ENCODE measurements at regions not wholly inside any gene's neighbourhood (a gene's known extent, or its start where the extent isn't known, plus 50 kb on each side); places are given as distances from the start of the nearest gene placed in this dataset.

DNA sequence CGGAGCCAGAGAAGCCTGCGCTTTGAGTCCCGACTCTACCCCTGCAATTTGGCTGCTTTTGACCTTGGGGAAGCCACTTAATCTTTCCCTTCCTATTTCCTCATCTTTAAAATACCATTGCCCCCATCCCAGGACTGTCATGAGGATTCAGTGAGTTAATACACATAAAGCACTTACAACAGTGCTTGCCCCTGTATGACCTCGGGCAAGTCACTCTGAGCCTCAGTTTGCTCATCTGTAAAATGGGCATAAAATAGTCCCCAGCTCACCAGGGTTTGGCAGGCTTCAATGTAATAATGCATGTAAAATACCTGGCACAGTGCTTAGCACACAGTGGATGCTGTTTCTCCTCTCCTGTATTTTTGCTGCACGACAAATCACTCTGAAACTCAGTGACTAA lies 278.7 kb upstream of the PWP1 start:
- H3K4me3 ChIP-seq: no peak overlapping the region
- WGBS, 2 donors: 77 to 79% methylated on average over 5 of the region's 5 CpGs
- H3K27me3 ChIP-seq: no peaks in the 10 kb centered on the region
- no peak for DNase-seq
- H3K9me3 ChIP-seq: no peaks in the 10 kb centered on the region
- H3K4me1 ChIP-seq: no peaks in the 10 kb centered on the region
- no peaks in the 10 kb centered on the region for H3K36me3 ChIP-seq (ENCODE audit: low read depth, missing control alignments)
- no peak overlapping the region for H3K27ac ChIP-seq
- TF ChIP-seq POLR2A (IDR thresholded peaks at IDR 0.05): no peak
- TF ChIP-seq, protein P1, sequence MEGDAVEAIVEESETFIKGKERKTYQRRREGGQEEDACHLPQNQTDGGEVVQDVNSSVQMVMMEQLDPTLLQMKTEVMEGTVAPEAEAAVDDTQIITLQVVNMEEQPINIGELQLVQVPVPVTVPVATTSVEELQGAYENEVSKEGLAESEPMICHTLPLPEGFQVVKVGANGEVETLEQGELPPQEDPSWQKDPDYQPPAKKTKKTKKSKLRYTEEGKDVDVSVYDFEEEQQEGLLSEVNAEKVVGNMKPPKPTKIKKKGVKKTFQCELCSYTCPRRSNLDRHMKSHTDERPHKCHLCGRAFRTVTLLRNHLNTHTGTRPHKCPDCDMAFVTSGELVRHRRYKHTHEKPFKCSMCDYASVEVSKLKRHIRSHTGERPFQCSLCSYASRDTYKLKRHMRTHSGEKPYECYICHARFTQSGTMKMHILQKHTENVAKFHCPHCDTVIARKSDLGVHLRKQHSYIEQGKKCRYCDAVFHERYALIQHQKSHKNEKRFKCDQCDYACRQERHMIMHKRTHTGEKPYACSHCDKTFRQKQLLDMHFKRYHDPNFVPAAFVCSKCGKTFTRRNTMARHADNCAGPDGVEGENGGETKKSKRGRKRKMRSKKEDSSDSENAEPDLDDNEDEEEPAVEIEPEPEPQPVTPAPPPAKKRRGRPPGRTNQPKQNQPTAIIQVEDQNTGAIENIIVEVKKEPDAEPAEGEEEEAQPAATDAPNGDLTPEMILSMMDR (IDR thresholded peaks at IDR 0.05): no peak
- intact Hi-C loops (cut with DNase I; ENCODE audit: low total_unique reads): no loop called here

DNA sequence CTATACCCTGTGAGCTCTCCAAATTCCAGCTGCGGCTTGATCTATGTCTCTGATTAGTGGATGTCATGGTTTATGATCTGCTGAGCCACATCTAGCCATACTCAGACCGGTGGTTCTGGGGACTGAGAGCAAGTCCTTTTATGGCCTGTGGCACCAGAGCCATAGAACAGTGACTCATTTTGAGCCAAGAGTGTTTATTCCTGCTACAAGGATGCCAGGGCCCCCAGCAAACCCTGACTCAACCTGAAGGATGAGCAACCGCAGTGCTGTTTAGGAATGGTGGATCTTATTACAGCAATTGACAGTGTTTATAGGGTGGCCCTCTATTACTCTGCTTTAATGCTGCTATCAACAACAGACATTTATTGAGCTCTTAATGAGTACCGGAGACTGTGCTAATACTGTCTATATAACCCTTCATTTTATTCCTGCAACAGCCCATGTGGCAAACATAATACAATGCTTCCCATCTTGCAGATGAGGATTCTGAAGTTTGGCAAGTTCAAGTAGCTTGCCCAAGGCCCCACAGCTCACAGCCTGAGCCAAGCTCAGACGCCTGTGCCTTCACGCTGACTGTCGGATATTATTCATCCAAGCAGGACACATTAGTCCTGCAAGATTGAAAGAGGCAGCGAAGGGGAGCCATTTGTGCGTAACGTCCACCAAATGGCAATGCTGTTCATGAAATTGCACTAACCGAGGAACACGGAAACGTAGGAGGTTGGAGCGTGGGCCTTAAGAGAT lies 273.6 kb upstream of the PWP1 start:
- intact Hi-C loops (cut with DNase I; ENCODE audit: low total_unique reads): no loop called here
- H3K36me3 ChIP-seq (ENCODE audit: low read depth, missing control alignments): no peaks in the 10 kb centered on the region
- TF ChIP-seq, protein P1 (IDR thresholded peaks at IDR 0.05): no peak
- no peak for TF ChIP-seq POLR2A (IDR thresholded peaks at IDR 0.05)
- no peaks in the 10 kb centered on the region for H3K27me3 ChIP-seq
- H3K9me3 ChIP-seq: no peaks in the 10 kb centered on the region
- H3K4me1 ChIP-seq: no peaks in the 10 kb centered on the region
- no peak overlapping the region for H3K4me3 ChIP-seq
- DNase-seq: no peak
- no peak overlapping the region for H3K27ac ChIP-seq
- WGBS, 2 donors: 77 to 79% methylated on average over 14 of the region's 14 CpGs

DNA sequence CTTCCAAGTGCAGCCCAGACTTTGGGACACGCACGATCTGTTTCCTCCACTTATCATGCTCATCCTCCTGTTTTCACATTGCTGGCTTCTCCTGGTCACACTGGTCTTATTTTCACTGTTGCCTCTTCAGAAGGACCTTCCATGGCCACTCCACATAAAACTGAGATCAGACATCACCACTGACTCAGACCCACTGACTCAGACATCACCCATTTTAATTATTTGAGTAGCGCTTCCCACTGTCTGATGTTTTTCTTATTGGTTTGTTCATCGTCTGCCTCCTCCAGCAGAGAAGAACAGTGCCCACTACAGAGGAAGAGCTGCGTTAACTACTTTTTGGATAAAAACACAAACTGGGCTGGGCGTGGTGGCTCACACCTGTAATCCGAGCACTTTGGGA lies 270.5 kb upstream of the PWP1 start:
- intact Hi-C loops (cut with DNase I; ENCODE audit: low total_unique reads): no loop called here
- TF ChIP-seq POLR2A (IDR thresholded peaks at IDR 0.05): no peak
- TF ChIP-seq, protein P1 (IDR thresholded peaks at IDR 0.05): no peak
- Histone ChIP-seq H3K27me3 (no peaks in the 10 kb centered on the region), H3K4me1 (no peaks in the 10 kb centered on the region), H3K4me3 (no peak overlapping the region), H3K9me3 (no peaks in the 10 kb centered on the region), H3K27ac (no peak overlapping the region), H3K36me3 (ENCODE audit: low read depth, missing control alignments) (no peaks in the 10 kb centered on the region)
- 87 to 91% methylated on average over 7 of the region's 7 CpGs for WGBS, 2 donors
- no peak for DNase-seq

DNA sequence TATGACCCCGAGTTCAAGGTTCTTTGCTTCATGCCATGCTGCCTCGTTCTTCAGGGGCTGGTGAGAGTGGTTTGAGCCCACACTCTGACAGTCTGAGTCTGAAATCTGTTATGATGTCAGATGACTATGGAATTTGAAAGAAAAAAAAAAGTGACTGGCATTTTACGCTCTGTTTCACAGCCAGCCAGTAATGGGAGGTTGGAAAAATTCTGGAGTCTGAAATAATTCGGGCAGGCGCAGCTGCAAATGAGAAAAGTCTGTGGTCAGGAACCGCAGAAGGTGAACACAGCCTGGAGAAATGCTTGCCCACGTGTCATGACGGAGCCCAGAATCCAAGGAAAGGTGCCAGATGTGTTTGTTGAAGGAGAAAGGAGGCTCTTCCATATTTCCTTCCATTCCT lies 269.8 kb upstream of the PWP1 start:
- intact Hi-C loops (cut with DNase I; ENCODE audit: low total_unique reads): no loop called here
- H3K27ac ChIP-seq: no peak overlapping the region
- TF ChIP-seq, protein P1 (IDR thresholded peaks at IDR 0.05): no peak
- no peak for TF ChIP-seq POLR2A (IDR thresholded peaks at IDR 0.05)
- H3K4me1 ChIP-seq: no peaks in the 10 kb centered on the region
- H3K36me3 ChIP-seq (ENCODE audit: low read depth, missing control alignments): no peaks in the 10 kb centered on the region
- no peak for DNase-seq
- no peaks in the 10 kb centered on the region for H3K27me3 ChIP-seq
- 81 to 87% methylated on average over 8 of the region's 8 CpGs for WGBS, 2 donors
- no peaks in the 10 kb centered on the region for H3K9me3 ChIP-seq
- H3K4me3 ChIP-seq: no peak overlapping the region

DNA sequence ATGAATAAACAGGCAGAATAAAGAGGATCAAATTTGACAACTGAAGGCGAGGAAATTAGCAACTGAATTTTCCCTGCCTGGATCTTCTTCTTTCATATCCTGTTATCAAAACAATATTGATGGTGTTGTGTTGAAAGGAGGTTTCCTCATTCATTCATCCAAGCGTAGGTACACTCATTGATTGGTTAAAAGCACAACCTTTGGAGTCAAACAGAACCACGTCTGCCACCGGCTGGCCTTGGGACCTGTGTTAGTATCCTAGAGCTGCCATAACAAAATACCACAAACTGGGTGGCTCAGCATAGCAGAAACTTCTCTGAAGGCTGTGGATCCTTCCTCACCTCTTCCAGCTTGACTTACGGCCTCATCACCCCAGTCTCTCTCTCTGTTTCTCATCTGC lies 268.6 kb upstream of the PWP1 start:
- no peaks in the 10 kb centered on the region for H3K9me3 ChIP-seq

More for the DNA sequence above, 268.6 kb upstream of the PWP1 start:
- TF ChIP-seq, protein P1 (IDR thresholded peaks at IDR 0.05): no peak
- TF ChIP-seq POLR2A (IDR thresholded peaks at IDR 0.05): no peak
- DNase-seq: no peak
- no peaks in the 10 kb centered on the region for H3K4me1 ChIP-seq
- H3K27ac ChIP-seq: no peak overlapping the region
- 92 to 94% methylated on average over 5 of the region's 5 CpGs for WGBS, 2 donors
- H3K4me3 ChIP-seq: no peak overlapping the region
- intact Hi-C loops (cut with DNase I; ENCODE audit: low total_unique reads): no loop called here
- H3K27me3 ChIP-seq: no peaks in the 10 kb centered on the region
- H3K36me3 ChIP-seq (ENCODE audit: low read depth, missing control alignments): no peaks in the 10 kb centered on the region

Data from testis (tissue), 2 donors.